H4 (cell line): ENCODE measurements at regions not wholly inside any gene's neighbourhood (a gene's known extent, or its start where the extent isn't known, plus 50 kb on each side); places are given as distances from the start of the nearest gene placed in this dataset.

Experiments
- DNase-seq: peaks from one replicate; pipeline ENCODE4 v3.0.0-alpha.2; 2015; ENCODE audit warnings: low spot score

GRCh38 chr4:71081192-71081591 is 87.7 kb downstream of the DCK start:
- no peak for DNase-seq

GRCh38 chr4:71093745-71094144 is 100.3 kb downstream of the DCK start:
- DNase-seq: no peak

- DNase-seq: no peak
These were observed 100.8 kb downstream of the DCK start for GRCh38 chr4:71094201-71094600.

- no peak for DNase-seq
These were observed 101.7 kb downstream of the DCK start for GRCh38 chr4:71095141-71095540.

GRCh38 chr4:71095545-71095944 is 102.1 kb downstream of the DCK start:
- DNase-seq: no peak

GRCh38 chr4:71107726-71108125 is 114.3 kb downstream of the DCK start:
- no peak for DNase-seq

- DNase-seq: no peak
These were observed 117.0 kb downstream of the DCK start for GRCh38 chr4:71110499-71110898.

GRCh38 chr4:71111133-71111532 is 117.7 kb downstream of the DCK start:
- DNase-seq: peak; percentile 69

- no peak for DNase-seq
These were observed 119.8 kb downstream of the DCK start for GRCh38 chr4:71113294-71113693.

- DNase-seq: no peak
These were observed 127.5 kb downstream of the DCK start for GRCh38 chr4:71120831-71121524.

GRCh38 chr4:71123951-71124350 is 130.5 kb downstream of the DCK start:
- no peak for DNase-seq

- no peak for DNase-seq
These were observed 131.7 kb downstream of the DCK start for GRCh38 chr4:71125137-71125536.

GRCh38 chr4:71126719-71127118 is 133.3 kb downstream of the DCK start:
- DNase-seq: peak; percentile 78

- DNase-seq: no peak
These were observed 137.6 kb downstream of the DCK start for GRCh38 chr4:71130827-71131603.

GRCh38 chr4:71132486-71132885 is 139.0 kb downstream of the DCK start:
- no peak for DNase-seq

- DNase-seq: peak; percentile 23
These were observed 140.0 kb downstream of the DCK start for GRCh38 chr4:71133491-71133890.

- no peak for DNase-seq
These were observed 142.6 kb downstream of the DCK start for GRCh38 chr4:71136071-71136470.

- no peak for DNase-seq
These were observed 144.7 kb downstream of the DCK start for GRCh38 chr4:71138007-71138615.

GRCh38 chr4:71140563-71140962 is 147.1 kb downstream of the DCK start:
- no peak for DNase-seq

GRCh38 chr4:71141125-71141524 is 147.7 kb downstream of the DCK start:
- no peak for DNase-seq

- DNase-seq: no peak
These were observed 153.8 kb downstream of the DCK start for GRCh38 chr4:71147261-71147660.

- DNase-seq: no peak
These were observed 155.1 kb downstream of the DCK start for GRCh38 chr4:71148545-71148944.

- no peak for DNase-seq
These were observed 157.6 kb downstream of the DCK start for GRCh38 chr4:71151054-71151453.
